Sciatic nerve (tissue), 2 donors: ENCODE measurements at regions not wholly inside any gene's neighbourhood (a gene's known extent, or its start where the extent isn't known, plus 50 kb on each side); places are given as distances from the start of the nearest gene placed in this dataset.
"Not testable (repeated sequence)": the region's sequence is repeated elsewhere in the genome, so short reads cannot be mapped to it uniquely, and the experiment has no call there.

ENCODE experiments used
- ATAC-seq: fragments of 200-7000 bp; cut with Tn5 transposase; one replicate; pipeline ENCODE4 v1.9.1; 2020; ENCODE audit warnings: mild to moderate bottlenecking, moderate library complexity
- DNase-seq: peaks from one replicate; pipeline ENCODE4 v3.0.0-alpha.2; 2020; ENCODE audit warnings: low spot score
- intact Hi-C: fragments of 100-400 bp; cut with DNase I; formaldehyde crosslinking; loops from one replicate; pipeline ENCODE4 v1.14.2; 2022
- donor health status: DM: no; HTN: no; CAD: no.
- donor health status: DM: no; HTN: no; CAD: no.

- DNase-seq = no peak
- ATAC-seq = no peak
- intact Hi-C loops = no loop called here
Measured at GRCh38 chr12:97951717-97952116, 489.1 kb downstream of the RMST start.

GRCh38 chr12:97957109-97957508 is 494.5 kb downstream of the RMST start:
- DNase-seq (no peak), ATAC-seq (no peak)
- intact Hi-C loops = no loop called here

- intact Hi-C loops = no loop called here
- DNase-seq = no peak
- no peak for ATAC-seq
Measured at GRCh38 chr12:97960225-97960624, 497.6 kb downstream of the RMST start.

- DNase-seq (no peak), ATAC-seq (peak; percentile 38)
- intact Hi-C loops = no loop called here
Measured at GRCh38 chr12:97960741-97961608, 498.4 kb downstream of the RMST start.

- ATAC-seq = no peak
- intact Hi-C loops = no loop called here
- DNase-seq = no peak
Measured at GRCh38 chr12:97967831-97968230, 505.2 kb downstream of the RMST start.

- DNase-seq (no peak), ATAC-seq (no peak)
- intact Hi-C loops = no loop called here
Measured at GRCh38 chr12:97968641-97969197, 506.1 kb downstream of the RMST start.

GRCh38 chr12:97977870-97978405 is 515.3 kb downstream of the RMST start:
- DNase-seq = no peak
- intact Hi-C loops = no loop called here

GRCh38 chr12:97982684-97983083 is 520.1 kb downstream of the RMST start:
- ATAC-seq = no peak
- no peak for DNase-seq
- intact Hi-C loops = no loop called here

More at GRCh38 chr12:97977870-97978405, 515.3 kb downstream of the RMST start:
- no peak for ATAC-seq

- DNase-seq (no peak), ATAC-seq (no peak)
- intact Hi-C loops = no loop called here
Measured at GRCh38 chr12:97983796-97984195, 521.2 kb downstream of the RMST start.

- DNase-seq = no peak
- intact Hi-C loops = no loop called here
- ATAC-seq = no peak
Measured at GRCh38 chr12:97984436-97984835, 521.8 kb downstream of the RMST start.

GRCh38 chr12:97984974-97985580 is 522.5 kb downstream of the RMST start:
- no peak for DNase-seq
- ATAC-seq = no peak
- intact Hi-C loops = no loop called here

GRCh38 chr12:97985834-97986233 is 523.2 kb downstream of the RMST start:
- no peak for DNase-seq
- intact Hi-C loops = no loop called here
- ATAC-seq = no peak

- intact Hi-C loops, ATAC-seq, DNase-seq: not testable (repeated sequence)
Measured at GRCh38 chr12:97988588-97988987, 526.0 kb downstream of the RMST start.

GRCh38 chr12:97989366-97989940 is 525.9 kb upstream of the TMPO start:
- ATAC-seq = no peak
- no peak for DNase-seq
- intact Hi-C loops = no loop called here

- intact Hi-C loops = no loop called here
- no peak for ATAC-seq
Measured at GRCh38 chr12:97994746-97995484, 520.5 kb upstream of the TMPO start.

GRCh38 chr12:97995559-97995958 is 519.8 kb upstream of the TMPO start:
- no peak for ATAC-seq
- intact Hi-C loops = no loop called here
- DNase-seq = no peak

More at GRCh38 chr12:97994746-97995484, 520.5 kb upstream of the TMPO start:
- DNase-seq = no peak

GRCh38 chr12:98001430-98001829 is 514.0 kb upstream of the TMPO start:
- ATAC-seq (no peak), DNase-seq (no peak)
- intact Hi-C loops = no loop called here

GRCh38 chr12:98002887-98003493 is 512.4 kb upstream of the TMPO start:
- intact Hi-C loops = no loop called here
- ATAC-seq (no peak), DNase-seq (no peak)

- DNase-seq (no peak), ATAC-seq (no peak)
- intact Hi-C loops = no loop called here
Measured at GRCh38 chr12:98007963-98008362, 507.4 kb upstream of the TMPO start.
